ENCODE measurements at regions not wholly inside any gene's neighbourhood (a gene's known extent, or its start where the extent isn't known, plus 50 kb on each side); places are given as distances from the start of the nearest gene placed in this dataset.

DNA sequence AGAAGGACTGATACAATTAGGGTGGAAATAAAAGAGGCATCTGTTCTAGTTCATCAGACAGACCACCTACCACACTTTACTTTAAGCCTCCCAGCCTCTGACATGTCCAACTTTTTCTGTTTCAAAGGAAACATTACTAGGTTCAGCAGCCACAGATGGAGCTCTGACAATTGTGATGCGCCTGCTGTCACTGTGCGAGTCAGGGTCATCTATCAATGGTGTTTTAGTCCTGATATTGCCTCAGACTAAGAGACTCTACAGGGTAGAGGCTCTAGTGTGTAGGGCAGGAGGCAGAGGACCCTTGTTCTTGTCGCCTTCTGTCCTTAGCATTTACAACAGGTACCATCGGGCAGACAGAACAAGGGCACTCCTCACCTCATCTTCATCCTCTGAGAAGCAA, 685.0 kb upstream of the SGCG start:
- DNase-seq (ENCODE audit: low read depth, low spot score), result no peak

DNA sequence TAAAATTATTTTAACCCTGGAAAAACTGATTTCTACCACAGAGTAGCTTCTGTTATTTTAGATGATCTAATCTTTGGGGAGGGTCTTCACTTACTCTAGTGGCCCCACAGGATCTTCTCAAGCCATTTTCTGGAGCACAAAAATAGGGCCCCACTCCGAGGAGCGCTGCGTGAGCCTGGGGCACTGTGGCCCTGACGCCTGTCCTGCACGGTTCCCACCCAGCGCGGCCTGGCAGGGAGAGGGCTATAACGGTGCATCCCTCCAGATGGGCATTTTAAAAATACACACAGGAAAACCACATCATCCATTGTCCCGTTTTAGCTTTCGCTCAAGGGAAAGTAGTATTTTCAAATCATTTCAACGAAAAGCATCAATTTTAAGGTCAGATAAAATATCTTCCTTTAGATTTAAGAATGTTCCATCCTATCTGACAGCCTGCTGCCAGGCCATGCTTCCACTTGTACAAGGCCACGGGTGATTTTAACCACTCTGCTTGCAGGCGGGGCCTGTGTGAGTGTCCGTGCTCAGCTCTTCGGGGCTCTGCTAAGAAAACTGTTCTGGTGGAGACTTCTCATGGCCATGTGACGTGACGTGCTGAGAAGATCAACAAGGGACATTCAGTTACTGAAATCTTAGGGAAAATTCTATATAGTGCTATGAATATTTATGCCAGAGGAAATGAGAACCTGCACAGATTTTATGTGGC, 683.8 kb upstream of the SGCG start:
- no peak for DNase-seq (ENCODE audit: low read depth, low spot score)

DNA sequence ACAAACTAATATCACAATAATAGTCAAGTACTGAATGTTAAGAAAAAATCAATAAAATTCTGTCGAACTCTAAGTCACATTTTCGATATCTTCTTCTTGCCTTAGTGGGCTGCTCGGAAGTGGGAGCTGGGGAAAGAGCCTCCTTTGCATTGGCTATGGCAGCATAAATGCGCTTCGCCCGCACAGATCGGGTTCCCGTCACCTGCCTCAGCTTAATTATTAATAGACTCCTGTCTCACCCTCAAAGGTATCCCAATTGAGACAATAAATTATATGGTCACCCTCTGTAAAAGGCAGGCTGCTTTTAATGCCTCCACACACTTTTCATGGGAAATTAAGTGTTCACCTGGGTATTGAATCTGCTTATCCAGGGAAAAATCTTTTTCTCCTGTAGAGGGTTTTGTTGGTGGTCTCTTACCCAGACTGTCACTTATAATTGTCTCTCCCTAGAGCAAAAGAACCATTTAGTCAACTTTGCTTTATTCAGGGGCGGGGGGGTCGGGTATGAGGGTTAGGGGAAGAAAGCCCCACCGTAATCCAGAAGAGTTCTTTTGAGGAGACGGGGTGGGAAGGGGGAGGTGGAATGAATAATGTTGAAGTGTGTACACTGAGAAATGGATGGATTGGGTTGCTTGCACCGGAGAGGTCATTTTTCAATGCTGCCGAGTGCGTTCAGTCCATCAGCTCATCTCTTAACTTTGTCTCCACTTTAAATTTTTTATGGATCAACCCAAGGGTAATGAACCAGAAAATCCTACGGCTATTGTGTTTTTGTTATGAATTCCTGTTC, 682.6 kb upstream of the SGCG start:
- no peak for DNase-seq (ENCODE audit: low read depth, low spot score)

DNA sequence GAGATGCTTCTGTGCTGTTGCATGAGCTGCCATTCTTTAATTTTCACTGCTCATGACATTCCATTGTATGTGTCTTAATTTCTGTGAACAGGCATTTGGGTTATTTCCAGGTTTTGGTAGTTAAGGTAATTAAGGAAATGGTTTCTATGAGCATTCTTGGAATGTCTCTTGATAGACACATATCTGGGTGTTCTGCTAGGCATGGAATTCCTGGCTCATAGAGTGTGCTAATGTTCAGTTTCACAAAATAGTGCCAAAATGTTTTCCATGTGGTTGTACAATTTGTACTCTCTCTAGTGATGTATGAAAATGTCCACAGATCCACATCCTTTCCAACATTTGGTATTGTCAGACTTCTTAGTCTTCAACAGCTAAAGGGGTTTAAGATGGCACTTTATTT, 680.9 kb upstream of the SGCG start:
- DNase-seq (ENCODE audit: low read depth, low spot score), result no peak

DNA sequence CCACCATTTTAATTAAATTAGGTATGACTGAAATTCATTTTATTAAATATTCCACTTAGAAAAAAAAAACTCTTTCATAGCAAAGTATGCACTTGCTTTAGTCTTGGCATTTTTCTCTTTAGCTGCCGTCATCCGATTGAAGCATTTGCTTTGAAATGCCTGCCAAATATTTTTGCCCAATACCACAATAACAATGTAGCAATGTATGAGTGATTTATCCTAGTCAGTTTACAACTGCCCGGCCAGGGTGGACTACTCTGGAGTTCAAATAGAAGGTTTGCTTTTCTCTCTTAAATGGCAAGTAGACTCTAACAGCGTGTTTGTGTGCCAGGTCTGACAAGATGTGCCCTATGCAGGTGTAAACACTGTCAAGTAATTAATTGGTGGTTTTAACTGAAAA, 675.3 kb upstream of the SGCG start:
- no peak for DNase-seq (ENCODE audit: low read depth, low spot score)

DNA sequence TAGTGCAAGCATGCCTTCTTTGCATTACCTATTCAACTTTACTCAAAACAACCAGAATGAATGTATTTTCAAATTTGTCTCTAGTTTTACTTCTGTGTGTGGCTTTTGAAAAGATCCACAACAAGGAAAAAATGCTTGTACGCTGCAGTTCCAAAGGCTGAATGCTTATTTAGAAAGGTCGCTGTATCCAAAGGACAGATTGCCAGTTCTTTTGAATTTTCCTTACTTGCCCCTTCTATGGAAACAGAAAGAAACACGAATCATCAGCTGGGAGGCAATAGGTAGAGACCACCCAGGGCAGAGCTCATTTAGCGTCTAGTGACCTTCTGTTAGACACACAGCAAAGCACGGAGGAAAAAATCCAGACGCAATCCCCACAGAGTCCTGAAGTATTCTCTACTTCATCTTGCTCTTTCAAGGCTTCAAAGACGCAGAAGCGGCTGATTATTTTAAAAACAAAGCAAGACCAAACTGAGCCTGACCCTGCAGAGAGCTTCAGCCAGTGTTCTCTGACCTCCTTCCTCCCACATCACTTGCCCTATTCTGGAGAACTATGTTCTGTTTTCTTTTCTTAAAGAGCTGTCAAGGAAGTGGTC, 674.6 kb upstream of the SGCG start:
- no peak for DNase-seq (ENCODE audit: low read depth, low spot score)

DNA sequence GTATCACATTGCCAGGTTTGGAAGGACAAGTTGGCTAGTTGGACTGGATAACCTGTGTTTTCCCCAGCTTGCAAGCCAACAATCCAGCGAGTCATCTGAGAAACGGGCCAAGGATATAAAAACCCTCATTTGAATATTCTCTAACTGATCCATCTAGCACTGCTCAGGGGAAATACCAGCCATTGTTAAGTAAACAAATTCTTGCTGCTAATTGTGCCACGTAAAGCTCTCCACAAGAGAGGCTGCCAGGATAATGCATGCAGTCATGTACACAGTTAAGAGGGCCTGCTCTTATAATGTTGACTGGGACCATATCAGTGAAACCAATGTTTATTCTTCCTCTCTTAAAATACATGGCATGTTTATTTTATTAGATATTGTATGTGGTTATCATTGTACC, 663.2 kb upstream of the SGCG start:
- DNase-seq (ENCODE audit: low read depth, low spot score), result no peak

DNA sequence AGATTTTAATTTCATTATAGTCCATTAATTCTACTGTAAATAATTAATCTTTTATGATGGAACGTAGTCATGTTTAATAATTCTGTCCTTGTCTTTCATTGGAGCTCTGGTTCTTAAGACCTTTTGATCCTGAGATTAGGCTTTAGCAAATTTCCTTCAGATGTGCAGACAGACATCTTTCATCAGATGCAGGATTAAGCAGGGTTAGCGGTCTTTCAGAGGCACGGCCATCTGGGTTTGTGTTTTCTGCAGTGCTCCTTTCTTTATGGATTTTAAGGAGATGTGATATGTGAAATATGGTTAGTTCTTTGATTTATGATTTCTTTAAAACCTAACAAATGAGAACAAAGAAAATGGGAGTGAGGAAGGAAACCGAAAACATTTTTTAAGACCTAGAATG, 643.9 kb upstream of the SGCG start:
- no peak for DNase-seq (ENCODE audit: low read depth, low spot score)

DNA sequence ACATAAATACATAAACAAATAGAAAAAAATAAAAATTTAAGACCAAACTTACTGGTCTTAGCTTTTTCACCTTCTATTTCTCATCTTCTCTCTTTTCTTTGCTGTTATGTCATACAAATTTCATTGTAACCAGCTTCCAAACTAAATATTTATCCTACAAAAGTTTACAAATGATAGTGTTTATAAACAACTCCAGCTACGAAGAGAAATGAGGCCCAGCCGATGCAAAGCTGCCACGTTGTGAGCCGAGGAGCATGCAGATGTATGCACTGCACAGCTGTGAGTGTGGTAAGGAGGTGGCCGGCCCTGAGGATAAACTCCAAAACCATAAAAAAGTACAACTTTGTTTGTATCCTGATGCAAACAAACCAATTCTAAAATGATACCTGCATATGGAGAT, 642.4 kb upstream of the SGCG start:
- DNase-seq (ENCODE audit: low read depth, low spot score), result no peak

DNA sequence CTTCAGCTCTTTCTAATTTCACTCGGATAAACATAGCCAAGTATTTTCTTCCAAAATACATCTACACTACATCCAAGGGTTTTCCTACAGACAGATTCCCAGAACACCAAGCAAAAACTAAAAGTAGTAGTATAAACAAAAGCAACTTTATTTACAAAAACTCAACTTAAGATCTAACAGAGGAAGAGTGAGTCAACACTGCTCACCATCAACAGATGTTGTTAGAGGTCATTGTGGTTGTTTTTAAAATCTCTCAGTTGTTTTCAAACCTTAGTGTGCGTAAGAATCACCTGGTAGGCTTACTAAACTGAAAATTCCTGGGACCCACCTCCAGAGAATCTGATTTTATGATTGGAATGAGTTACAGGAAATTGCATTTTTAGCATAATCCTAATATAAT, 631.7 kb upstream of the SGCG start:
- DNase-seq (ENCODE audit: low read depth, low spot score), result no peak

DNA sequence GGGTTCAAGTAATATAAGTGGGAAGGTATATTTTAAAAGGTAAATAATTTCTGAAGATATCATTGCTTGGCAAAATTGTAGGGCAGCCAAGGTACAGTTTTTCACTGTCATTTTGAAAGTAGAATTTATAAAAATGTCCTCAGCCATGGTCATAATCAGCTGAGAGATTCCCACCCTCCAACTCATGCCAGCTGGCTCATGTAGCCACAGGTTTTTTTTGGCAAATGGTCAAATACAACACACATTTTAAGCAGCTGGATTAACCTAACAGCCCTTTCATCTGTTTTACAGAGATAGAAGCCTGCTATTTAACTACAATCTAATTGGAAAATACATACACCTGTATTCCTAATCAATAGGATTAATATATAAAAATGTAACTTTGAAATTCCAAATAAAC, 619.2 kb upstream of the SGCG start:
- DNase-seq (ENCODE audit: low read depth, low spot score), result no peak

DNA sequence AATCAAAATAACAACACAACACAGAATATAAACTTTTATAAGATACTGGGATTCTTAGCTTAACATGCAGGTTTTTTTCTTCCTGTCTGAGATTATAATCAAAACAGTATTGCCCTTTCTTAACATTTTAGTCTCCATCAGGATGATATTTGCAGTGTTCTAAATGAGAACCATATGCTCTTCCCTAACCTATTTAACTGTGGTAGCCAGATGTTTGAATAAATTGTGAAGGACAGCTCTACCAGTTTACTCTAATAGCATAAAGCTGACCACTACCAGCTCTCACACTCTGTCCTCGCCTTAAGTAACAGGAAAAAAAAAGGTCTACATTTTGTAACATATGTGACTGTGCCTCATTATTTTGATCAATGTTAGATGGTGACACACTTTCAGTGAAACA, 618.7 kb upstream of the SGCG start:
- DNase-seq (ENCODE audit: low read depth, low spot score), result no peak

DNA sequence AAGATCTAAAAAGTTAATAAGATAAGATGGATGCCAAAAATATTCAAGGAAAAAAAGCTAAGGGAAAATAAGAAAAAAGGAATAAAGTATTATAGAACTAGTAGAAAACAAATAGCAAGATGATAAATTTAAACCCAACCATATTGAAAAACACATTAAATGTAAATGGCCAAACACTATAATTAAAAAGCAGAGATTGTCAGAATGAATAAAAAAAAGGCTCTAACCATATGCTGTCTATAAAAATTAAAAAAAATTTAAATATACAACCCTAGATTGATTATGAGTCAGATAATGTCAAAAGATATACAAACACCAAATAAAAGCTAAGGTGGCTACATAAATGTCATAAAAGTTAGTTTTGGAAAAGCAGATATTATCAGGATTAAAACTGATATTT, 617.5 kb upstream of the SGCG start:
- no peak for DNase-seq (ENCODE audit: low read depth, low spot score)

DNA sequence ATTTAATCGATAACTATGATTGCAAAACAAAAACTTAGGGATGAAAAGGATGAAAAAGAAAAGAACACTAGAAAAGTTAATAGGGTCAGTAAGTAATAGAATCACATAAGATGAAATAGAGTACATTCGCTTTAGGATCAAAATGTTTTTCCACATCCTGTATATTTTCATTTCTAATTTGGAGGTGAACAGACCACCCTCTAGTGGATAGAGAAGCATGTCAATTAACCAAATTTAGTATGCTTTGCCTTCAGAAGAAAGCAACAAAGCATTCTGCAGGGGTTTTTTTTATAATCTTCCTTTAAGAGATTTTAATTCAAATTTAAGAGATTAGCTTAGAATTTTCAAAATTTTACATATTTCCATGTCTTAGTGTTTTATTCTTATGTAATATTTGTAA, 611.0 kb upstream of the SGCG start:
- DNase-seq (ENCODE audit: low read depth, low spot score), result no peak

DNA sequence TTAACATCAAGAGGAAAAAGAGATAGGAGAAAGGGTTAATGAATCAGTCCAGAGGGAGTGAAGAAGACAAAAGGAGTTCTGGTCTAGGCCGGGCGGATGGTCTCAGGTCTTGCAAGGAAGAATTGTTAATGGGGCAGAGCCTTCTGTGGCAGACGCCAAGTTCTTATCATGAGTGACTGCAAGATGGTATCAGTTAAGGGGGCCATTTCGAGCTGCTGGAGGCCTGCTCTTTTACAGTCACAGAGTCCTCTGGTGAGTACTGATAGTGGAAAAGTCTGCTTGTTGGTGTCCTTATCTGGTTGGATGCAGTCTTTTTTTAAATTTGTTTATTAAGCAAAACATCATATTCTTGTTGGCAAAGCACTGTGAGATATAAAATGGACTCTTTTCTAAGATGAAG, 590.9 kb upstream of the SGCG start:
- DNase-seq (ENCODE audit: low read depth, low spot score), result no peak

DNA sequence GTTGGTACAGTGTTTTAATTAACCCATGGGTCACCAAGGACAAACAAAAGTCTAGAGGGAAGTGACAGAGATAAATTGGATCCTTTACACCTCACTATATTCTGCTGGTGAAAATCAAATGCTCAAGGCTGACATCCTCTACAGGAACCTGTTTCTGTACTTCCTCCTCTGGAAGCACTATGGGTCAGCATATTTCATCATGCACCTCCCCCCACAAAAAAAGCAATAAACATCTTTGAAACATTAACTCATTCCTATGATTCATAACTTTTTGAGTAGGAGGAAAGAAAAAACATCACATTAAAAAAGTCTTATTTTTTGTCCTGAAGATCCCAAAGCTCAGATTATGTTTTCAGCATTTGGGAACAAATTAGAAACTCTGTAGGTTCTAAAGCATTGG, 588.3 kb upstream of the SGCG start:
- DNase-seq (ENCODE audit: low read depth, low spot score), result no peak

DNA sequence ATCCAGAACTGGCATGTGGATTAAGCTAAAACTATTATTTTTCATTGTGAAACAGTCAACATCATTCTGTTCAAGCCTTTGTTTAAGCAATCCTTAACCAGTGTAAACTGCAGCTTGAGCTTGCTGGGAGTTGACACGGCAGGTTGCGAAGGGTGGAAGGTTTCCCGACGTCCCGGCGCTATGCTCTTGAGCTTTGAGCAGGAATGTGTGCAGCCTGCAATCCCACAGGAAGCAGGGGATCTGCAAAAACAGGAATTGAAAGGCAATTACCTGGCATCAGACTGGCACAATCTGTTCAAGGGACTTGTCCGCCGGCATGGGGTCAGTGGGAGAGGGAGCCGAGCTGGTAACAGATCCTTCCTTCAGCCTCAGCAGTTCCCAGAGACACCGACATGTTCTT, 586.7 kb upstream of the SGCG start:
- no peak for DNase-seq (ENCODE audit: low read depth, low spot score)

DNA sequence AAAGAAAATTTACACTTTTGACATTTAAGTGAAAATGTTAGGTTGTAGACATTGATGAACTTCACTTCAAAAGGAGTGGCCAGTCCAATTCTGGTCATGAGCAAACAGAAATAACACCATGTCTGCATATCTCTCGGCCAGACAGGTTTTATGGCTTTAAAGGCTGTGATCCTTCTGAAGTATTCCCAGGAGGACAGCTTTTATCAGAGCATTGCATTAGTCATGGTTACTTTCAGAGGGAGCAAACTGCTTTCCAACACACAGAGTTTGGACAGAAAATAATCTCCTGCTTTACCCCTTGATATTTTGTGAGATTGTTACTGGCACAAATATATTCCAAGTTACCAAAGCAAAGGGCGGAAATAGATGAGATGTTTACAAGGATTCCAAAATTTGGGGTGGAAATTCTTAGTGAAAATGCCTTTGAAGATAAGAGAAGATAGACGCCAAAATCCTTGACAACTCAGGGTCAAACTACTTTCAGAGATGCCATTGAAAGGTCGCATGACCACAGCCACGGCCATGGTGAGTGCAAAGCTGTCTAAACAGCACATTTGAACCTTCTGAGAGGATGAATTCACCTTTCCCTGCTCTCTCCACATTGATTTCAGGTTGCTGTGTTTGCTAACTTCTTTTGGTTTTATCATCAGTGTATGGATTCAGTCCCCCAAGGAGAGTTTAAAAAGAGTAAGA, 584.5 kb upstream of the SGCG start:
- no peak for DNase-seq (ENCODE audit: low read depth, low spot score)

DNA sequence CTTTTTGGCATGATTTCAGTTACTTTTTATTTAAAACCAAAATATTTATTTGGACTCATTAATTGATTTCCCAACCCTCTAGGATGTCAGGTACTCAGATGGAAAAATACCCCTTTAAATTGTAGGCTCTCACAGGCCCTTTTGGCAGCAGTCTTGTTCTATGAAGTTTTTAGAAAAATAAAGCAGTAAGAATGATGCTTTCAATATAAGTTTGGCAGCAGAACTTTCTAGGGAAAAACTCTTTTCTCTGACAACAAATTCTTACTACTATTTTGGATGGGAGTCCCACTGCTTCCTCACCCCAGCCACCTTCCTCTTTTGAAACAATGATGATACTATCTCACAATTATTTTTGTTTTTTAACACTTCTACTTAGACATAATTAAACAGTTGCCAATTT, 581.6 kb upstream of the SGCG start:
- no peak for DNase-seq (ENCODE audit: low read depth, low spot score)

DNA sequence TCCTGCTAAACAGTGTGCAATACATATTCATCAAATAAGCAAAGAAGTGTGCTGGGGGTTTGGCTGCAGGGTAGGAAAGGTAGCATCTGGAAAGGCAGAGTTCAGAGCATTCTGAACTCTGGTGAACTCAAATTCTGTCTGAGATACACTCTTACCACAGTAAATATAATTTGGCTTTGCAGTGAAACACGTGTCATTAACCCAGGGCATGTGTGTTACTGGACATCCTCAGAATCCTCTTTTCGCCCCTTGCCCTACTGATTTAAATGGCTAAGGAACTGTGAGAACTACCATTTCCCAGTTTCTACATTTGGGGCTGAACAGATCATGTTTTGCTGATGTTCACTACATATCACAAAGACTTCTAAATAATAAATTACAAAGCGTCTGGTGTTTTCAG, 562.8 kb upstream of the SGCG start:
- DNase-seq (ENCODE audit: low read depth, low spot score), result no peak

DNA sequence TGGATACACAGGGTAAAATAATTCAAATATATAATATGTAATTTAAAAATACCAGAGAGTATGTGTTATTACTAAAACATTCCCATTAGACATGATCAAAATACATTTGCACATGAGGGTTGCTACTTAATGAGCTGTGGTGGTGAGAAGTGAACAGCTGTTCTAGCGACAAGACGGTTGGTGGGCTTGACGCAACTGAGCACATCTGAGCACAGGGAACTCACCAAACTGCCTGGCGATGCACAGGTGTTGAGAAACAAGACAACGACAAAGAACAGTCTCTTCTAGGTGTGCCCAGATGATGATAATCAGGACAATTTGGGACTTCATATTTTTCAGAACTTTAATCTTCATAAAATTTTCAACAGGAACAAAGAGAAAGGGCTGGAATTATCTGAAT, 555.1 kb upstream of the SGCG start:
- no peak for DNase-seq (ENCODE audit: low read depth, low spot score)

DNA sequence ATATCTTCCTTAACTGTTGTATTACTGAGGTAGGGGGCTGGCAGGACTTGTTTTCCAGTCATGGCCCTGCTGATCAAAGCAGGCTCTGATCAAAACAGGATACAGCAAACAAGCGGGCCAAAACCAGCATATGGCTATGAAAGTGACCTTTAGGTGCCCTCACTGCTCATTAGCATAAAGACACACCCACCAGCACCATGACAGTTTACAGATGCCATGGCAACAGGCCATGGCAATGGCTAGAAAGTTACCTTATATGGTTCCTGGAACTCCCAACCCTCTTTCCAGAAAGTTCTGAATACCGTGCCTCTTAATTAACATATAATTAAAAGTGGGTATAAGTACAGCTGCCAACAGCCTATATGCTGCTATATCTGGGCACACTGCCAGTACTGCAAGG, 551.4 kb upstream of the SGCG start:
- no peak for DNase-seq (ENCODE audit: low read depth, low spot score)

DNA sequence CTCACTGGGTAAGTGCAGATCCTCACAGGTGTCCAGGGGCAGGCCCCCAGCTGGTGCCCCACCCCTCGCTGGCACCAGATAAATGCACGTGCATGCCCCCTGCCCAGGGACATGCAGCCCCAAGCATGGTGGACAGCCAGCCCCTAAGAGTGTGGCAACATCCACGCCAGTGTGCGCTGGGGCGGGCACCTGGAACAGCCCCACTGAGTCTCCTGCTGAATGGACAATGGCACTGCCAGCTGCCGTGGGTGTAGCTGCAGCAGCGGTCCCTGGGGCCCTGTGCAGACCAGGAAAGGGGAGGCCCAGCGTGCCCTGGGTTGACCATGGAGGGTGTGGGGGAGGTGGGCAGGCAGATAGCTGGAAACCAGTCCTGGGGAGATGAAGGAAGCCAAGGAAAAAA, 538.7 kb upstream of the SGCG start:
- no peak for DNase-seq (ENCODE audit: low read depth, low spot score)

All from activated naive CD8-positive, alpha-beta T cell treated with anti-CD3 and anti-CD28 coated beads, Interleukin-2, amount 50 U/mL, for 16 hours (primary cell).